Esophagus squamous epithelium (tissue), 4 donors: ENCODE measurements at regions not wholly inside any gene's neighbourhood (a gene's known extent, or its start where the extent isn't known, plus 50 kb on each side); places are given as distances from the start of the nearest gene placed in this dataset.

Source experiments
- CTCF ChIP-seq, 6 experiments: fragments of 450-650 bp in 4 of 6; fragments of 200-600 bp in 2 of 6; sonication (generic) in 2 of 6; IDR thresholded peaks; one replicate each; pipeline ENCODE4 v1.5.1; 2016 to 2019; ENCODE audit warnings: antibody characterized with exemption in 6 of 6, mild to moderate bottlenecking in 4 of 6, moderate library complexity in 4 of 6
- POLR2A ChIP-seq, 4 donors: fragments of 450-650 bp; IDR thresholded peaks; one replicate each; pipeline ENCODE4 v1.6.1; 2017; ENCODE audit warnings: antibody characterized with exemption in 4 of 4, mild to moderate bottlenecking in 4 of 4, moderate library complexity in 3 of 4

DNA sequence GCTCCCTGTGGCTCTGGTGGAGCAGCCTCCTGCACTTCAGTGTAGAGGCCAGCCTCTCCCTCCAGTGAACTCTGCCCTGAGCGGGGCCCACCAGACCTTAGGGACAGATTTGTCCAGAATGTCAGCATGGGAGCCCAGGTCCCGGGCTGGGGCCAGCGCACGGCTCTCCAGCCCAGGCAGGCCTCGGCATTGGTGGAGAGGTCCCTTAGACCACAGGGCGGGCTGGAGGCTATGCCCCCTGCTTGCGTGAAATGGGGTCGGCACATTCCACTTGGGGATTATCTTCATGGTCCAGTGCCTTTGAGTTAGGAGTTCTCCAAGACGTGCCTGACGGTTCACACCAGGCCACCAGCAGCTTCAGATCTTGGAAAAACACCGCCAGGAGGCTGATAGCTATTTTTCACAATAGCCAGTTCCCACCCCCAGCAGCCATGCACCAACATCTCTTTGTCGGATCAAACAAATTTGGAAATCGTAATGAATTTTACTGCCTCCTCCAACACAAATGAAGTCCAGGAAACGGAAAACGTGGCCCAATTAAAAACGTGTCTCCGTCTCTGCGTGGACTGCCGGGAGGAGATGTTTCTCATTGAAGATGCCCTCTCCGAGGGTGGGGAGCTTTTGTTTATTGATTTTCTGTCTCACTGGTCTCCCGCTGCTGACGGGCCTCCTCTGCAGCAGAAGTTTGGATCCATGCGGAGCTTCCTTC, 110.0 kb upstream of the CIBAR2 start:
- TF ChIP-seq CTCF (IDR thresholded peaks at IDR 0.05): no peak
- TF ChIP-seq POLR2A (IDR thresholded peaks at IDR 0.05): no peak
